ENCODE measurements at regions not wholly inside any gene's neighbourhood (a gene's known extent, or its start where the extent isn't known, plus 50 kb on each side); places are given as distances from the start of the nearest gene placed in this dataset.

GRCh38 chr6:79775222-79775621, 144.1 kb downstream of the SH3BGRL2 start:
- TF ChIP-seq ZFX (IDR thresholded peaks at IDR 0.05): no peak
- TF ChIP-seq, protein P1, sequence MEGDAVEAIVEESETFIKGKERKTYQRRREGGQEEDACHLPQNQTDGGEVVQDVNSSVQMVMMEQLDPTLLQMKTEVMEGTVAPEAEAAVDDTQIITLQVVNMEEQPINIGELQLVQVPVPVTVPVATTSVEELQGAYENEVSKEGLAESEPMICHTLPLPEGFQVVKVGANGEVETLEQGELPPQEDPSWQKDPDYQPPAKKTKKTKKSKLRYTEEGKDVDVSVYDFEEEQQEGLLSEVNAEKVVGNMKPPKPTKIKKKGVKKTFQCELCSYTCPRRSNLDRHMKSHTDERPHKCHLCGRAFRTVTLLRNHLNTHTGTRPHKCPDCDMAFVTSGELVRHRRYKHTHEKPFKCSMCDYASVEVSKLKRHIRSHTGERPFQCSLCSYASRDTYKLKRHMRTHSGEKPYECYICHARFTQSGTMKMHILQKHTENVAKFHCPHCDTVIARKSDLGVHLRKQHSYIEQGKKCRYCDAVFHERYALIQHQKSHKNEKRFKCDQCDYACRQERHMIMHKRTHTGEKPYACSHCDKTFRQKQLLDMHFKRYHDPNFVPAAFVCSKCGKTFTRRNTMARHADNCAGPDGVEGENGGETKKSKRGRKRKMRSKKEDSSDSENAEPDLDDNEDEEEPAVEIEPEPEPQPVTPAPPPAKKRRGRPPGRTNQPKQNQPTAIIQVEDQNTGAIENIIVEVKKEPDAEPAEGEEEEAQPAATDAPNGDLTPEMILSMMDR (conservative IDR thresholded peaks at IDR 0.05): no peak
- H3K27ac ChIP-seq: no peak overlapping the region

DNA sequence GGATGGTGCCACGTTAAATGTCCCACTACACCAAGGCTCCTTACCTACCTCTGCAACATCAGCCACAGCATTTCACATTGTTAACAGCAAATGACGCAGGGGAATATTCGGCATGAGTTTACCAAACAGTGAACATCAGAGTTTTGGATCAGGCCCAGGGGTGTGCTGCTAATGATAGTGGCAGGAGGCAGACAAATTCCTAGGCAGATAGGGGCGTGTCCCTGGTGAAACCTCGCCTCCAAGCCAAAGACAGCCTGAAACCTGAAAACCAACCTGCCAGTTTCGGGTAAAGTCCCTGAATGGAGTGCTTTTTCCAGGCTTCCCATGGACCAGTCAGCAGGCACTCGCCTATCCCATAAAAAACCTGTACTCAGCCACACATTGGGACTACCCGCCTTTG, 133.6 kb downstream of the SH3BGRL2 start:
- TF ChIP-seq ZFX (IDR thresholded peaks at IDR 0.05): no peak
- TF ChIP-seq, protein P1 (conservative IDR thresholded peaks at IDR 0.05): no peak
- H3K27ac ChIP-seq: no peak overlapping the region

GRCh38 chr6:79763301-79763700, 132.2 kb downstream of the SH3BGRL2 start:
- TF ChIP-seq, protein P1 (conservative IDR thresholded peaks at IDR 0.05): no peak
- TF ChIP-seq ZFX (IDR thresholded peaks at IDR 0.05): no peak

GRCh38 chr6:79762370-79762769, 131.2 kb downstream of the SH3BGRL2 start:
- TF ChIP-seq, protein P1 (conservative IDR thresholded peaks at IDR 0.05): peak; percentile 39
- TF ChIP-seq ZFX (IDR thresholded peaks at IDR 0.05): no peak
- no peak overlapping the region for H3K27ac ChIP-seq

More at GRCh38 chr6:79763301-79763700, 132.2 kb downstream of the SH3BGRL2 start:
- H3K27ac ChIP-seq: no peak overlapping the region

GRCh38 chr6:79756496-79756895, 125.4 kb downstream of the SH3BGRL2 start:
- TF ChIP-seq ZFX (IDR thresholded peaks at IDR 0.05): no peak
- TF ChIP-seq, protein P1 (conservative IDR thresholded peaks at IDR 0.05): no peak
- no peak overlapping the region for H3K27ac ChIP-seq

- TF ChIP-seq, protein P1 (conservative IDR thresholded peaks at IDR 0.05): no peak
- TF ChIP-seq ZFX (IDR thresholded peaks at IDR 0.05): no peak
- no peak overlapping the region for H3K27ac ChIP-seq
Measured at GRCh38 chr6:79755967-79756366, 124.8 kb downstream of the SH3BGRL2 start.
